IMR-90 (cell line): ENCODE measurements at regions not wholly inside any gene's neighbourhood (a gene's known extent, or its start where the extent isn't known, plus 50 kb on each side); places are given as distances from the start of the nearest gene placed in this dataset.

ENCODE experiments used
- ATAC-seq: fragments of 200-7000 bp; cut with Tn5 transposase; 2 replicates; pipeline ENCODE4 v1.9.1; 2020; ENCODE audit warnings: low read depth, mild to moderate bottlenecking, moderate library complexity
- BruUV-seq: library from RNA; stranded (reverse); fragments of 400-500 nt; replicated peaks from 2 replicates; lab custom pipeline; 2021; lab: Mats Ljungman, UMichigan
- CTCF ChIA-PET: fragments of 300-600 bp; formaldehyde crosslinking; extraction: SDS; loops from one replicate; lab custom pipeline; 2021; ENCODE audit warnings: antibody characterized with exemption; lab: Yijun Ruan, JAX
- POLR2A ChIA-PET: fragments of 300-600 bp; sonication (Branson Sonifier 250); formaldehyde crosslinking; loops from one replicate; lab custom pipeline; 2022; ENCODE audit warnings: antibody characterized with exemption; ENCODE audit not compliant: unreplicated experiment; lab: Charles Lee
- DNase-seq: peaks from one replicate; pipeline ENCODE4 v3.0.0; 2013
- H2AFZ ChIP-seq: replicated peaks from 2 replicates; pipeline ENCODE3; 2013; ENCODE audit warnings: low read length, mild to moderate bottlenecking; ENCODE audit not compliant: poor library complexity
- H2AK5ac ChIP-seq: 2 replicates; pipeline ENCODE4 v1.6.1; 2013; ENCODE audit warnings: low read depth, low read length, inconsistent platforms
- H2AK9ac ChIP-seq: replicated peaks from 2 replicates; pipeline ENCODE3; 2013; ENCODE audit warnings: mild to moderate bottlenecking, low read depth, low read length, moderate library complexity; ENCODE audit not compliant: poor library complexity
- H2BK120ac ChIP-seq: 2 replicates; pipeline ENCODE4 v1.6.1; 2013; ENCODE audit warnings: low read depth, low read length, inconsistent platforms
- H2BK15ac ChIP-seq: 3 replicates; pipeline ENCODE4 v1.6.1; 2013; ENCODE audit warnings: low read depth, low read length, inconsistent platforms
- H2BK20ac ChIP-seq: 2 replicates; pipeline ENCODE4 v1.6.1; 2013; ENCODE audit warnings: low read depth, mild to moderate bottlenecking, inconsistent platforms, low read length, moderate library complexity
- H2BK5ac ChIP-seq: 2 replicates; pipeline ENCODE4 v1.6.1; 2013; ENCODE audit warnings: mild to moderate bottlenecking, low read depth, low read length, inconsistent platforms; ENCODE audit not compliant: poor library complexity, severe bottlenecking
- H3K14ac ChIP-seq: replicated peaks from 2 replicates; pipeline ENCODE4 v1.6.1; 2013; ENCODE audit warnings: low read depth, low read length, inconsistent platforms
- H3K18ac ChIP-seq: 2 replicates; pipeline ENCODE4 v1.6.1; 2013; ENCODE audit warnings: low read depth, low read length, control low read depth
- H3K23ac ChIP-seq: 2 replicates; pipeline ENCODE4 v1.6.1; 2013; ENCODE audit warnings: low read depth, low read length, inconsistent platforms
- H3K27ac ChIP-seq: 2 replicates; pipeline ENCODE4 v1.5.1; 2013; ENCODE audit warnings: mild to moderate bottlenecking, control low read depth, low read length; ENCODE audit not compliant: insufficient read depth
- H3K27me3 ChIP-seq: 2 replicates; pipeline ENCODE4 v1.6.1; 2013; ENCODE audit warnings: low read length; ENCODE audit not compliant: control insufficient read depth, insufficient read depth
- H3K36me3 ChIP-seq: 2 replicates; pipeline ENCODE4 v1.6.1; 2013; ENCODE audit warnings: low read length, mixed read lengths; ENCODE audit not compliant: control insufficient read depth, insufficient read depth
- H3K4ac ChIP-seq: 2 replicates; pipeline ENCODE4 v1.6.1; 2013; ENCODE audit warnings: low read depth, low read length, inconsistent platforms
- H3K4me1 ChIP-seq: 2 replicates; pipeline ENCODE4 v1.6.1; 2013; ENCODE audit warnings: low read length, mixed read lengths; ENCODE audit not compliant: control insufficient read depth, insufficient read depth
- H3K4me2 ChIP-seq: 2 replicates; pipeline ENCODE4 v1.6.1; 2013; ENCODE audit warnings: low read depth, mild to moderate bottlenecking, control low read depth, low read length, moderate library complexity
- H3K4me3 ChIP-seq: 2 replicates; pipeline ENCODE4 v1.5.1; 2013; ENCODE audit warnings: low read depth, mild to moderate bottlenecking, control low read depth, low read length, moderate library complexity; ENCODE audit not compliant: insufficient read depth
- H3K56ac ChIP-seq: 2 replicates; pipeline ENCODE4 v1.6.1; 2013; ENCODE audit warnings: low read length, inconsistent platforms; ENCODE audit not compliant: insufficient read depth; ENCODE audit errors: extremely low read depth
- H3K79me1 ChIP-seq, 2 experiments: 2 replicates each; pipeline ENCODE4 v1.6.1; 2013; ENCODE audit warnings: low read length in 2 of 2, inconsistent platforms in 1 of 2, low read depth in 1 of 2
- H3K9ac ChIP-seq: 2 replicates; pipeline ENCODE4 v1.6.1; 2013; ENCODE audit warnings: low read depth, low read length, control low read depth
- H3K9me1 ChIP-seq: 2 replicates; pipeline ENCODE4 v1.6.1; 2013; ENCODE audit warnings: low read length, inconsistent platforms; ENCODE audit not compliant: insufficient read depth
- H3K9me3 ChIP-seq: 2 replicates; pipeline ENCODE4 v1.6.1; 2013; ENCODE audit warnings: low read length; ENCODE audit not compliant: control insufficient read depth, insufficient read depth
- H4K20me1 ChIP-seq: 2 replicates; pipeline ENCODE4 v1.6.1; 2013; ENCODE audit warnings: low read length, inconsistent platforms; ENCODE audit not compliant: insufficient read depth
- H4K5ac ChIP-seq: 2 replicates; pipeline ENCODE4 v1.6.1; 2013; ENCODE audit warnings: mild to moderate bottlenecking, low read depth, low read length, control low read depth
- H4K8ac ChIP-seq, 2 experiments: 2 replicates each; pipeline ENCODE4 v1.6.1; 2013; ENCODE audit warnings: low read depth in 2 of 2, low read length in 2 of 2, control low read depth in 1 of 2, inconsistent platforms in 1 of 2
- H4K91ac ChIP-seq: 2 replicates; pipeline ENCODE4 v1.6.1; 2013; ENCODE audit warnings: low read depth, low read length, inconsistent platforms; ENCODE audit not compliant: insufficient read depth
- CHD1 ChIP-seq: IDR thresholded peaks from 2 replicates; pipeline ENCODE4 v1.6.1; 2012; ENCODE audit warnings: low read depth, low read length, improper control_type of control experiment
- CTCF ChIP-seq: conservative IDR thresholded peaks from 2 replicates; pipeline ENCODE4 v1.5.1; 2012; ENCODE audit warnings: mild to moderate bottlenecking, low read depth, low read length, improper control_type of control experiment
- FOS ChIP-seq: fragments of 150-350 bp; IDR thresholded peaks from 2 replicates; pipeline ENCODE4 v1.6.1; 2016; ENCODE audit warnings: low read depth, low read length
- NFE2L2 ChIP-seq: fragments of 150-350 bp; IDR thresholded peaks from 2 replicates; pipeline ENCODE4 v1.6.1; 2016; ENCODE audit warnings: low read depth, mild to moderate bottlenecking, low read length
- POLR2A ChIP-seq: IDR thresholded peaks from 2 replicates; pipeline ENCODE4 v1.6.1; 2012; ENCODE audit warnings: mild to moderate bottlenecking, low read depth, low read length
- RAD21 ChIP-seq: IDR thresholded peaks from 2 replicates; pipeline ENCODE4 v1.6.1; 2012; ENCODE audit warnings: low read length, improper control_type of control experiment
- SMC3 ChIP-seq: fragments of 150-350 bp; IDR thresholded peaks from 2 replicates; pipeline ENCODE4 v1.6.1; 2016; ENCODE audit warnings: low read depth, mild to moderate bottlenecking, antibody characterized with exemption, low read length, moderate library complexity
- USF2 ChIP-seq: fragments of 150-350 bp; IDR thresholded peaks from 2 replicates; pipeline ENCODE4 v1.6.1; 2017; ENCODE audit warnings: mild to moderate bottlenecking, antibody characterized with exemption, low read length, low read depth
- WGBS, 2 experiments: methylation state at CpG; one replicate each; pipeline versions ENCODE4 v1.1.5 to v1.1.7; 2013; ENCODE audit warnings: missing lambda C conversion rate in 2 of 2; ENCODE audit not compliant: insufficient read length in 1 of 2; ENCODE audit errors: extremely low coverage in 2 of 2; 5-methylcytosine and 5-hydroxymethylcytosine counted together
- dilution Hi-C: fragments of 300-500 bp; cut with HindIII; formaldehyde crosslinking; loops from one replicate; pipeline ENCODE4 v1.14.3; 2018; ENCODE audit warnings: low sequenced_read_pairs; ENCODE audit not compliant: unreplicated experiment
- in situ Hi-C: fragments of 300-500 bp; cut with MboI; formaldehyde crosslinking; loops from 3 replicates; pipeline ENCODE4 v1.14.3; 2019; ENCODE audit warnings: low sequenced_read_pairs, inconsistent platforms, mixed read lengths
- intact Hi-C: fragments of 100-400 bp; cut with micrococcal nuclease; formaldehyde crosslinking; loops from 2 replicates; pipeline ENCODE4 v1.10.0; 2022

GRCh38 chr9:38200431-38200830 is 131.4 kb upstream of the SHB start:
- Histone ChIP-seq H3K9me3 (peaks cover 2% of the 10 kb centered on the region; the same call in 1 of the 2 replicates), H3K4me1 (no peaks in the 10 kb centered on the region), H2AFZ (no peak overlapping the region), H3K79me1 (no peaks in the 10 kb centered on the region), H2BK120ac (no peak overlapping the region), H3K27me3 (peaks cover 42% of the 10 kb centered on the region), H4K91ac (no peak overlapping the region), H3K23ac (no peak overlapping the region), H4K8ac (no peak overlapping the region), H3K14ac (no peak overlapping the region), H2BK20ac (no peak overlapping the region), H3K4ac (no peak overlapping the region), H3K27ac (no peak overlapping the region), H2BK5ac (no peak overlapping the region), H2AK5ac (no peak overlapping the region), H3K9ac (no peak overlapping the region), H3K4me2 (no peak overlapping the region), H4K5ac (no peak overlapping the region), H3K9me1 (no peaks in the 10 kb centered on the region), H2AK9ac (no peak overlapping the region), H3K18ac (no peak overlapping the region), H3K36me3 (no peaks in the 10 kb centered on the region), H2BK15ac (no peak overlapping the region), H3K4me3 (no peak overlapping the region), H4K20me1 (no peaks in the 10 kb centered on the region), H3K56ac (no peak overlapping the region)
- no peak for TF ChIP-seq SMC3
- no peak for TF ChIP-seq CTCF
- no peak for TF ChIP-seq POLR2A
- TF ChIP-seq NFE2L2, result no peak
- TF ChIP-seq CHD1, result no peak
- TF ChIP-seq RAD21, result no peak
- no peak for TF ChIP-seq FOS
- no peak for TF ChIP-seq USF2
- BruUV-seq, result no TSS peak
- ChIA-PET CTCF (no interaction called here), POLR2A (no interaction called here)
- in situ Hi-C loops (no loop called here), intact Hi-C loops (no loop called here), dilution Hi-C loops (no loop called here)
- WGBS, 2 experiments, result 72% methylated on average over 5 of the region's 9 CpGs; no CpG with 5 or more reads in 1 of the 2 experiments
- no peak for ATAC-seq
- no peak for DNase-seq
